HepG2 (cell line): ENCODE measurements at regions not wholly inside any gene's neighbourhood (a gene's known extent, or its start where the extent isn't known, plus 50 kb on each side); places are given as distances from the start of the nearest gene placed in this dataset.

Experiments used
- ATAC-seq: fragments of 200-7000 bp; cut with Tn5 transposase; 3 replicates; pipeline ENCODE4 v1.9.1; 2020; ENCODE audit warnings: mild to moderate bottlenecking, moderate library complexity
- BruUV-seq: library from RNA; stranded (reverse); fragments of 400-500 nt; replicated peaks from 2 replicates; lab custom pipeline; 2021; lab: Mats Ljungman, UMichigan
- CTCF ChIA-PET: fragments of 300-600 bp; formaldehyde crosslinking; extraction: SDS; loops from one replicate; lab custom pipeline; 2021; ENCODE audit warnings: low total read pairs, inconsistent platforms, low intra/inter-chr PET ratio; lab: Yijun Ruan, JAX
- POLR2A ChIA-PET: fragments of 350-600 bp; sonication (Branson Sonifier 250); formaldehyde crosslinking; loops from one replicate; lab custom pipeline; 2020; ENCODE audit warnings: antibody characterized with exemption, inconsistent platforms; lab: Yijun Ruan, JAX
- DNase-seq: peaks from one replicate; pipeline ENCODE4 v3.0.0-alpha.2; 2015; ENCODE audit warnings: low spot score
- FAIRE-seq: peaks from 3 replicates; lab custom pipeline; 2011; peaks lifted over from hg19 to GRCh38; lab: Jason Lieb, UNC
- H2AFZ ChIP-seq: one replicate; pipeline ENCODE4 v1.6.1; 2011; ENCODE audit warnings: low read length, inconsistent platforms
- H3K27ac ChIP-seq: fragments of 300-600 bp; 3 replicates; pipeline ENCODE4 v1.8.0; 2011; ENCODE audit warnings: mixed run types, mild to moderate bottlenecking, mixed read lengths, low read length, inconsistent platforms; ENCODE audit not compliant: insufficient read depth; ENCODE audit errors: extremely low read length
- H3K27me3 ChIP-seq, 2 experiments: fragments of 200-600 bp in 1 of 2; 2 replicates in 1 of 2; 3 replicates in 1 of 2; pipeline versions ENCODE4 v1.6.0 to v1.8.0; 2011; ENCODE audit warnings: low read length in 2 of 2, mild to moderate bottlenecking in 2 of 2, moderate library complexity in 2 of 2, inconsistent platforms in 1 of 2; ENCODE audit not compliant: insufficient read depth in 2 of 2, control insufficient read depth in 1 of 2
- H3K36me3 ChIP-seq, 2 experiments: fragments of 200-600 bp in 1 of 2; replicated peaks in 1 of 2; 2 replicates in 1 of 2; 3 replicates in 1 of 2; pipeline versions ENCODE4 v1.5.1 to v1.8.0; 2011; ENCODE audit warnings: low read length in 2 of 2, inconsistent platforms in 1 of 2; ENCODE audit not compliant: insufficient read depth in 2 of 2, control insufficient read depth in 1 of 2
- H3K4me1 ChIP-seq: 2 replicates; pipeline ENCODE4 v1.5.1; 2012; ENCODE audit warnings: low read length, inconsistent platforms; ENCODE audit not compliant: insufficient read depth
- H3K4me2 ChIP-seq: 2 replicates; pipeline ENCODE4 v1.6.0; 2011; ENCODE audit warnings: low read depth, low read length, inconsistent platforms
- H3K4me3 ChIP-seq, 3 experiments: fragments of 200-600 bp in 1 of 3; sonication (generic), shearing (Covaris generic) in 1 of 3; replicated peaks in 1 of 3; 2 replicates each; pipeline ENCODE4 v1.5.1; 2011 to 2016; ENCODE audit warnings: low read length in 3 of 3, inconsistent platforms in 2 of 3, low read depth in 2 of 3, mild to moderate bottlenecking in 2 of 3, control low read depth in 1 of 3, mixed read lengths in 1 of 3; ENCODE audit not compliant: insufficient read depth in 1 of 3
- H3K79me2 ChIP-seq: one replicate; pipeline ENCODE4 v1.6.1; 2011; ENCODE audit warnings: low read length, inconsistent platforms; ENCODE audit not compliant: insufficient read depth
- H3K9ac ChIP-seq: 2 replicates; pipeline ENCODE4 v1.6.0; 2011; ENCODE audit warnings: mild to moderate bottlenecking, low read depth, low read length, inconsistent platforms; ENCODE audit not compliant: insufficient read depth
- H3K9me3 ChIP-seq: 2 replicates; pipeline ENCODE4 v1.5.1; 2012; ENCODE audit warnings: mild to moderate bottlenecking, low read length
- H4K20me1 ChIP-seq: 2 replicates; pipeline ENCODE4 v1.6.0; 2011; ENCODE audit warnings: inconsistent platforms, mild to moderate bottlenecking, low read length, moderate library complexity; ENCODE audit not compliant: insufficient read depth
- HDAC1 ChIP-seq: sonication (generic); formaldehyde crosslinking; IDR thresholded peaks from 2 replicates; pipeline ENCODE4 v1.5.1; 2020; ENCODE audit warnings: mild to moderate bottlenecking, missing genetic modification reagents
- HINFP ChIP-seq: sonication (generic); formaldehyde crosslinking; IDR thresholded peaks from 2 replicates; pipeline ENCODE4 v1.4.0; 2020; ENCODE audit warnings: low read depth, mild to moderate bottlenecking, missing genetic modification reagents
- HOMEZ ChIP-seq: IDR thresholded peaks from 2 replicates; pipeline ENCODE4 v1.6.1; 2016; ENCODE audit warnings: low read depth
- JUNB ChIP-seq: sonication (generic); formaldehyde crosslinking; IDR thresholded peaks from 2 replicates; pipeline ENCODE4 v1.8.0; 2022; ENCODE audit warnings: missing genetic modification reagents, mild to moderate bottlenecking, borderline replicate concordance
- NKX3-1 ChIP-seq: sonication (generic); formaldehyde crosslinking; IDR thresholded peaks from 2 replicates; pipeline ENCODE4 v1.5.0; 2020; ENCODE audit warnings: missing genetic modification reagents
- PAWR ChIP-seq: sonication (generic); formaldehyde crosslinking; IDR thresholded peaks from 2 replicates; pipeline ENCODE4 v1.4.0; 2020; ENCODE audit warnings: missing genetic modification reagents, mild to moderate bottlenecking, borderline replicate concordance
- TCF7 ChIP-seq: sonication (generic); IDR thresholded peaks from 2 replicates; pipeline ENCODE4 v1.6.1; 2016; ENCODE audit warnings: antibody characterized with exemption, low read depth
- ZBTB33 ChIP-seq: sonication (generic); formaldehyde crosslinking; IDR thresholded peaks from 2 replicates; pipeline ENCODE4 v1.4.0; 2020; ENCODE audit warnings: missing genetic modification reagents
- ZNF224 ChIP-seq: sonication (generic); formaldehyde crosslinking; IDR thresholded peaks from 2 replicates; pipeline ENCODE4 v1.5.0; 2020; ENCODE audit warnings: mild to moderate bottlenecking, missing genetic modification reagents
- ZNF737 ChIP-seq: sonication (generic); formaldehyde crosslinking; IDR thresholded peaks from 2 replicates; pipeline ENCODE4 v1.5.0; 2020; ENCODE audit warnings: missing genetic modification reagents, mild to moderate bottlenecking, borderline replicate concordance
- WGBS: methylation state at CpG from one replicate; pipeline ENCODE4 v1.1.6; 2017; ENCODE audit warnings: low lambda C conversion rate; 5-methylcytosine and 5-hydroxymethylcytosine counted together
- in situ Hi-C: cut with HindIII; loops from 2 replicates; pipeline ENCODE4 v1.10.0; 2017; ENCODE audit warnings: low pct_unique_long_range_greater_than_20kb; ENCODE audit not compliant: extremely low pct_ligation_motif_present
- intact Hi-C: fragments of 100-400 bp; cut with micrococcal nuclease; formaldehyde crosslinking; loops from one replicate; pipeline ENCODE4 v1.10.0; 2022; ENCODE audit not compliant: unreplicated experiment

GRCh38 chr1:34657849-34658248, 97.0 kb upstream of the GJB5 start:
- POLR2A ChIA-PET: no interaction called here
- Histone ChIP-seq H3K4me2 (no peak overlapping the region), H3K4me3 (no peak overlapping the region)
- intact Hi-C loops: no loop called here
- CTCF ChIA-PET: no interaction called here
- TF ChIP-seq HOMEZ (CRISPR knock-in tag): no peak
- TF ChIP-seq HINFP: no peak
- TF ChIP-seq HDAC1: no peak
- TF ChIP-seq TCF7: no peak
- no peak for TF ChIP-seq ZNF737 (CRISPR knock-in tag)
- no peak for TF ChIP-seq ZBTB33
- TF ChIP-seq PAWR (CRISPR knock-in tag): no peak
- no peak for TF ChIP-seq ZNF224 (CRISPR knock-in tag)
- TF ChIP-seq JUNB (CRISPR knock-in tag): no peak
- TF ChIP-seq NKX3-1: no peak
- TF ChIP-seq, all 625 proteins: peak for 0
- no peak for ATAC-seq
- H3K9me3 ChIP-seq: no peaks in the 10 kb centered on the region
- H3K27ac ChIP-seq: no peak overlapping the region
- no peak overlapping the region for H3K9ac ChIP-seq
- WGBS: no CpG with 5 or more reads among the region's 2 CpGs
- DNase-seq: no peak
- no peaks in the 10 kb centered on the region for H3K36me3 ChIP-seq
- H3K4me1 ChIP-seq: no peaks in the 10 kb centered on the region
- in situ Hi-C loops: no loop called here
- no TSS peak for BruUV-seq
- FAIRE-seq: no peak
- H4K20me1 ChIP-seq: no peaks in the 10 kb centered on the region
- no peaks in the 10 kb centered on the region; a peak in 3 of 5 replicates for H3K27me3 ChIP-seq
- H3K79me2 ChIP-seq: no peaks in the 10 kb centered on the region
- no peak overlapping the region for H2AFZ ChIP-seq
